K562 (cell line): ENCODE measurements at regions not wholly inside any gene's neighbourhood (a gene's known extent, or its start where the extent isn't known, plus 50 kb on each side); places are given as distances from the start of the nearest gene placed in this dataset.

Source experiments
- ARHGAP35 ChIP-seq: fragments of 450-650 bp; IDR thresholded peaks from 2 replicates; pipeline ENCODE4 v1.6.1; 2018; ENCODE audit not compliant: partially characterized antibody
- ATF6 ChIP-seq: sonication (generic); formaldehyde crosslinking; IDR thresholded peaks from 2 replicates; pipeline ENCODE4 v1.4.0; 2020; ENCODE audit warnings: mild to moderate bottlenecking, missing genetic modification reagents
- DEAF1 ChIP-seq: fragments of 450-650 bp; formaldehyde crosslinking; IDR thresholded peaks from 2 replicates; pipeline ENCODE4 v1.4.0; 2020; ENCODE audit warnings: mild to moderate bottlenecking, moderate library complexity
- HNRNPL ChIP-seq: fragments of 200-400 bp; formaldehyde crosslinking; IDR thresholded peaks from 2 replicates; pipeline ENCODE4 v1.6.1; 2017; ENCODE audit warnings: low read depth, mild to moderate bottlenecking, low read length
- JUNB ChIP-seq: fragments of 450-650 bp; formaldehyde crosslinking; conservative IDR thresholded peaks from 2 replicates; pipeline ENCODE4 v1.4.0; 2020; ENCODE audit warnings: mild to moderate bottlenecking
- KAT8 ChIP-seq: fragments of 450-650 bp; IDR thresholded peaks from 2 replicates; pipeline ENCODE4 v1.6.1; 2016; ENCODE audit warnings: low read depth, mild to moderate bottlenecking
- MEIS2 ChIP-seq: fragments of 450-650 bp; IDR thresholded peaks from 2 replicates; pipeline ENCODE4 v1.6.1; 2014; ENCODE audit warnings: mild to moderate bottlenecking; ENCODE audit not compliant: partially characterized antibody
- PHB2 ChIP-seq: fragments of 450-650 bp; IDR thresholded peaks from 2 replicates; pipeline ENCODE4 v1.6.1; 2017; ENCODE audit warnings: low read depth
- RNF219 ChIP-seq: fragments of 250-450 bp; sonication (Bioruptor Pico); IDR thresholded peaks from 2 replicates; pipeline ENCODE4 v1.5.0; 2022; ENCODE audit warnings: mild to moderate bottlenecking
- TAF15 ChIP-seq: fragments of 200-400 bp; formaldehyde crosslinking; IDR thresholded peaks from 2 replicates; pipeline ENCODE4 v1.6.1; 2017; ENCODE audit warnings: mild to moderate bottlenecking, low read depth, low read length, moderate library complexity
- TOE1 ChIP-seq, 2 experiments: fragments of 450-650 bp in 1 of 2; sonication (generic) in 1 of 2; formaldehyde crosslinking in 1 of 2; IDR thresholded peaks; 2 replicates each; pipeline versions ENCODE4 v1.7.1 to v1.8.0; 2016 to 2022; ENCODE audit warnings: borderline replicate concordance in 2 of 2, mild to moderate bottlenecking in 2 of 2, antibody characterized with exemption in 1 of 2, inconsistent platforms in 1 of 2, low read depth in 1 of 2, missing genetic modification reagents in 1 of 2, moderate library complexity in 1 of 2
- ZFP30 ChIP-seq: fragments of 250-450 bp; sonication (Bioruptor Pico); IDR thresholded peaks from 2 replicates; pipeline ENCODE4 v1.8.0; 2022; ENCODE audit warnings: moderate library complexity, mild to moderate bottlenecking, inconsistent platforms, borderline replicate concordance
- ZMIZ1 ChIP-seq, 2 experiments: fragments of 150-350 bp in 1 of 2; IDR thresholded peaks; 2 replicates each; pipeline ENCODE4 v1.6.1; 2012 to 2016; ENCODE audit warnings: low read depth in 2 of 2, low read length in 2 of 2, mild to moderate bottlenecking in 1 of 2, moderate library complexity in 1 of 2
- ZNF124 ChIP-seq: sonication (generic); formaldehyde crosslinking; IDR thresholded peaks from 2 replicates; pipeline ENCODE4 v1.8.1; 2022; ENCODE audit warnings: missing genetic modification reagents
- ZNF212 ChIP-seq: fragments of 450-650 bp; formaldehyde crosslinking; IDR thresholded peaks from 2 replicates; pipeline ENCODE4 v1.4.0; 2020; ENCODE audit warnings: mild to moderate bottlenecking
- TF ChIP-seq, protein P1 (sequence below): fragments of 250-450 bp; sonication (Bioruptor Pico); IDR thresholded peaks from 2 replicates; pipeline ENCODE4 v1.4.0; 2020; ENCODE audit warnings: mild to moderate bottlenecking

- TF ChIP-seq RNF219 (CRISPR knock-in tag) (no peak), ZMIZ1 (IDR thresholded peaks at IDR 0.05; ENCODE audit: low read depth in 2 of 2, low read length in 2 of 2) (peak in 1 of 2 experiments; percentile 16; a peak in 1 of 4 replicates), ATF6 (CRISPR knock-in tag) (no peak), KAT8 (no peak), DEAF1 (CRISPR knock-in tag) (peak; percentile 79), HNRNPL (no peak), ZNF212 (CRISPR knock-in tag) (no peak), JUNB (CRISPR knock-in tag) (no peak), MEIS2 (no peak), ZFP30 (CRISPR knock-in tag) (no peak), PHB2 (no peak), TOE1 (IDR thresholded peaks at IDR 0.05; ENCODE audit: borderline replicate concordance) (no peak), TOE1 (CRISPR knock-in tag; IDR thresholded peaks at IDR 0.05; ENCODE audit: borderline replicate concordance, low read depth) (no peak), ARHGAP35 (no peak), TAF15 (no peak), ZNF124 (CRISPR knock-in tag) (no peak)
- TF ChIP-seq, protein P1, sequence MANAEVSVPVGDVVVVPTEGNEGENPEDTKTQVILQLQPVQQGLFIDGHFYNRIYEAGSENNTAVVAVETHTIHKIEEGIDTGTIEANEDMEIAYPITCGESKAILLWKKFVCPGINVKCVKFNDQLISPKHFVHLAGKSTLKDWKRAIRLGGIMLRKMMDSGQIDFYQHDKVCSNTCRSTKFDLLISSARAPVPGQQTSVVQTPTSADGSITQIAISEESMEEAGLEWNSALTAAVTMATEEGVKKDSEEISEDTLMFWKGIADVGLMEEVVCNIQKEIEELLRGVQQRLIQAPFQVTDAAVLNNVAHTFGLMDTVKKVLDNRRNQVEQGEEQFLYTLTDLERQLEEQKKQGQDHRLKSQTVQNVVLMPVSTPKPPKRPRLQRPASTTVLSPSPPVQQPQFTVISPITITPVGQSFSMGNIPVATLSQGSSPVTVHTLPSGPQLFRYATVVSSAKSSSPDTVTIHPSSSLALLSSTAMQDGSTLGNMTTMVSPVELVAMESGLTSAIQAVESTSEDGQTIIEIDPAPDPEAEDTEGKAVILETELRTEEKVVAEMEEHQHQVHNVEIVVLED (CRISPR knock-in tag): no peak
Measured at GRCh38 chr5:136769900-136770684, 404.7 kb upstream of the TRPC7 start (continued).
